ENCODE measurements at regions not wholly inside any gene's neighbourhood (a gene's known extent, or its start where the extent isn't known, plus 50 kb on each side); places are given as distances from the start of the nearest gene placed in this dataset.

DNA sequence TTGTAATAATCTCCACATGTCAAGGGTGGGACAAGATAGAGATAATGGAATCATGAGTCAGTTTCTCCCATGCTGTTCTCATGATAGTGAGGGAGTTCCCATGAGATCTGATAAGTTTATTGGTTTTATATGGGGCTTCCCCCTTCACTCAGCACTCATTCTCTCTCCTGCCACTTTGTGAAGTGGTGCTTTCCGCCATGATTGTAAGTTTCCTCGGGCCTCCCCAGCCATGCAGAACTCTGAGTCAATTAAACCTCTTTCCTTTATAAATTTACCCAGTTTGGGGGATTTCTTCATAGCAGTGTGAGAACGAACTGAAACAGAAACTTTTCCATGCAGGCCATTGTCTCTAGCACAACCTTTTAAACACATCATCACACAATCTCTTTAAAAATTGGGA lies 221.5 kb upstream of the BRINP3 start:
- TF ChIP-seq POLR2AphosphoS5 (IDR thresholded peaks at IDR 0.05; ENCODE audit: low read depth, low read length) = no peak
- TF ChIP-seq, protein P1, sequence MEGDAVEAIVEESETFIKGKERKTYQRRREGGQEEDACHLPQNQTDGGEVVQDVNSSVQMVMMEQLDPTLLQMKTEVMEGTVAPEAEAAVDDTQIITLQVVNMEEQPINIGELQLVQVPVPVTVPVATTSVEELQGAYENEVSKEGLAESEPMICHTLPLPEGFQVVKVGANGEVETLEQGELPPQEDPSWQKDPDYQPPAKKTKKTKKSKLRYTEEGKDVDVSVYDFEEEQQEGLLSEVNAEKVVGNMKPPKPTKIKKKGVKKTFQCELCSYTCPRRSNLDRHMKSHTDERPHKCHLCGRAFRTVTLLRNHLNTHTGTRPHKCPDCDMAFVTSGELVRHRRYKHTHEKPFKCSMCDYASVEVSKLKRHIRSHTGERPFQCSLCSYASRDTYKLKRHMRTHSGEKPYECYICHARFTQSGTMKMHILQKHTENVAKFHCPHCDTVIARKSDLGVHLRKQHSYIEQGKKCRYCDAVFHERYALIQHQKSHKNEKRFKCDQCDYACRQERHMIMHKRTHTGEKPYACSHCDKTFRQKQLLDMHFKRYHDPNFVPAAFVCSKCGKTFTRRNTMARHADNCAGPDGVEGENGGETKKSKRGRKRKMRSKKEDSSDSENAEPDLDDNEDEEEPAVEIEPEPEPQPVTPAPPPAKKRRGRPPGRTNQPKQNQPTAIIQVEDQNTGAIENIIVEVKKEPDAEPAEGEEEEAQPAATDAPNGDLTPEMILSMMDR (IDR thresholded peaks at IDR 0.05) = no peak
